ENCODE measurements at regions not wholly inside any gene's neighbourhood (a gene's known extent, or its start where the extent isn't known, plus 50 kb on each side); places are given as distances from the start of the nearest gene placed in this dataset.

DNA sequence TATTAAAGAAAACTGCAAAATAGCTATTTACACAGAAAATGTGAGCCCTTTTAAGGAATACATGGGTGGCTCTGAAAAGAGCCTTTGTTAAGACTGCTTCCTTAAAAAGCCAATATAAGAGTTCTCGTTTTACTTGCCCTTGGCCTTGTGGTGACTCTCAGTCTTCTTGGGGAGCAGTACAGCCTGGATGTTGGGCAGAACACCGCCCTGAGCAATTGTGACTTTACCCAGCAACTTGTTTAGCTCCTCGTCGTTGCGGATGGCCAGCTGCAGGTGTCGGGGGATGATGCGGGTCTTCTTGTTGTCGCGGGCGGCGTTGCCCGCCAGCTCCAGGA, 111.5 kb downstream of the HFE start:
- ChIA-PET CTCF (interaction anchor here (1.1 kb wide), 1 partner anchor 37 kb away, joined by 3 read pairs; no protein-coding TSS in a partner anchor), POLR2A (interaction anchor here (0.8 to 5.2 kb wide), 38 partner anchors 9 to 1695 kb away, joined by 3 to 167 read pairs (median 6); a partner anchor contains a TSS)
- no peak for DNase-seq (ENCODE audit: extremely low spot score)
- TF ChIP-seq ZNF384 (IDR thresholded peaks at IDR 0.05) (no peak), BHLHE40 (IDR thresholded peaks at IDR 0.05; ENCODE audit: borderline replicate concordance) (no peak), SP1 (IDR thresholded peaks at IDR 0.05) (no peak), TARDBP (IDR thresholded peaks at IDR 0.05) (no peak), LEF1 (IDR thresholded peaks at IDR 0.05; ENCODE audit: borderline replicate concordance) (no peak), SUZ12 (IDR thresholded peaks at IDR 0.05) (no peak), FOXK2 (IDR thresholded peaks at IDR 0.05) (no peak), ELF4 (IDR thresholded peaks at IDR 0.05) (no peak), L3MBTL2 (conservative IDR thresholded peaks at IDR 0.05) (no peak), NFRKB (IDR thresholded peaks at IDR 0.05) (no peak), CTBP1 (IDR thresholded peaks at IDR 0.05; ENCODE audit: borderline replicate concordance) (no peak), ARNT (IDR thresholded peaks at IDR 0.05) (no peak), HDGF (IDR thresholded peaks at IDR 0.05; ENCODE audit: borderline replicate concordance) (no peak), FOXA1 (IDR thresholded peaks at IDR 0.05) (no peak), FOXM1 (IDR thresholded peaks at IDR 0.05; ENCODE audit: borderline replicate concordance) (no peak)
- TF ChIP-seq, protein P1, sequence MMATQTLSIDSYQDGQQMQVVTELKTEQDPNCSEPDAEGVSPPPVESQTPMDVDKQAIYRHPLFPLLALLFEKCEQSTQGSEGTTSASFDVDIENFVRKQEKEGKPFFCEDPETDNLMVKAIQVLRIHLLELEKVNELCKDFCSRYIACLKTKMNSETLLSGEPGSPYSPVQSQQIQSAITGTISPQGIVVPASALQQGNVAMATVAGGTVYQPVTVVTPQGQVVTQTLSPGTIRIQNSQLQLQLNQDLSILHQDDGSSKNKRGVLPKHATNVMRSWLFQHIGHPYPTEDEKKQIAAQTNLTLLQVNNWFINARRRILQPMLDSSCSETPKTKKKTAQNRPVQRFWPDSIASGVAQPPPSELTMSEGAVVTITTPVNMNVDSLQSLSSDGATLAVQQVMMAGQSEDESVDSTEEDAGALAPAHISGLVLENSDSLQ (IDR thresholded peaks at IDR 0.05): no peak

GRCh38 chr6:26199057-26199772, 112.0 kb downstream of the HFE start:
- ChIA-PET POLR2A (interaction anchor here (0.5 to 5.2 kb wide), 49 partner anchors 9 to 1694 kb away, joined by 3 to 167 read pairs (median 5); a partner anchor contains a TSS), CTCF (interaction anchor here (0.6 to 0.8 kb wide), 2 partner anchors 21 to 948 kb away, joined by 3 read pairs; a partner anchor contains a TSS)
- peak; percentile 71 for DNase-seq (ENCODE audit: extremely low spot score)
- TF ChIP-seq NFRKB (IDR thresholded peaks at IDR 0.05) (peak; percentile 88), ELF4 (IDR thresholded peaks at IDR 0.05) (peak; percentile 51), FOXA1 (IDR thresholded peaks at IDR 0.05) (no peak)

DNA sequence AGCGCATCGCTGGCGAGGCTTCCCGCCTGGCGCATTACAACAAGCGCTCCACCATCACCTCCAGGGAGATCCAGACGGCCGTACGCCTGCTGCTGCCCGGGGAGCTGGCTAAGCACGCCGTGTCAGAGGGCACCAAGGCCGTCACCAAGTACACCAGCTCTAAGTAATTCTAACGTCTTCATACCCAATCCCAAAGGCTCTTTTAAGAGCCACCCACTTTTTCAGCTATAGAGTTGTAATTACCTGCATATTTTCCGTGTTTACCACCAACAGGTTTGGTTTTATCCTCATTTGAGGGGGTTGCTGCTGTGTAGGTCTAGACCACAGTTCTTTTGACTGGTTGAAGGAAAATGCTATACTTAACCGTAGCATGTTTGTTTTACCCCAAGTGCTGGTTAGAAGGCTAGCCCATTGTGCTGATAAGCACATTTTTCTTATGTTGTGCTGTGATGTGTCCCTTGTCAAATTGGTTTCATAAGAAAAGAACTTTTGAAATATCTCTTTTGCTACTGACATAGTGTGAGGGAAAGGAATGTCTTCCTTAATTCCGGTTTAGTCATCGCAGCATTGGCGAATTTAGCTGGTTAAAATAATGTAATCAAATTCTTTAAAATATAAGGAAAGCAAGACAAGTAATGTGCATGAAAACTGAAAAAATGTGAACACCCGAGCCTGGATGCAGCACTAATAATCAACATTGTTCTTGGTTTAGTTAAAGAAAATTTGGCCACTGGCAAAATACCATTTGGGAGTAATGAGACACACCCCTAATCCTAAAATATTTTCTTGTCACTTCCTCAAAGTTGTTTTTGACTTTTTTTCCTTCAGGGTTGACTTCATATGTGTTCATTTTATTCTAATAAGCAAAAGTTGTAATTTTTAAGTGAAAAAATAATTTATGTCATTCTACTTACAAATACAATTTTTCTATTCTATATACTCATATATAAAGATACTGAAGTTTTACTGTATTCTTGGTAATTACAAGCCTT, 112.8 kb downstream of the HFE start:
- TF ChIP-seq TARDBP (IDR thresholded peaks at IDR 0.05) (no peak), FOXK2 (IDR thresholded peaks at IDR 0.05) (no peak), FOXA1 (IDR thresholded peaks at IDR 0.05) (no peak), FOXM1 (IDR thresholded peaks at IDR 0.05; ENCODE audit: borderline replicate concordance) (no peak), ARNT (IDR thresholded peaks at IDR 0.05) (no peak), NFRKB (IDR thresholded peaks at IDR 0.05) (no peak), SP1 (IDR thresholded peaks at IDR 0.05) (no peak), L3MBTL2 (conservative IDR thresholded peaks at IDR 0.05) (no peak), CTBP1 (IDR thresholded peaks at IDR 0.05; ENCODE audit: borderline replicate concordance) (no peak), LEF1 (IDR thresholded peaks at IDR 0.05; ENCODE audit: borderline replicate concordance) (no peak), SUZ12 (IDR thresholded peaks at IDR 0.05) (no peak), ZNF384 (IDR thresholded peaks at IDR 0.05) (no peak), ELF4 (IDR thresholded peaks at IDR 0.05) (no peak), HDGF (IDR thresholded peaks at IDR 0.05; ENCODE audit: borderline replicate concordance) (no peak)
- TF ChIP-seq, protein P1 (IDR thresholded peaks at IDR 0.05): no peak
- CTCF ChIA-PET: interaction anchor here (0.6 to 0.8 kb wide), 2 partner anchors 20 to 947 kb away, joined by 3 read pairs; a partner anchor contains a TSS
- no peak for DNase-seq (ENCODE audit: extremely low spot score)
- POLR2A ChIA-PET: interaction anchor here (0.5 to 5.2 kb wide), 46 partner anchors 8 to 1693 kb away, joined by 3 to 167 read pairs (median 5); a partner anchor contains a TSS

GRCh38 chr6:26200918-26201721, 113.9 kb downstream of the HFE start:
- no peak for DNase-seq (ENCODE audit: extremely low spot score)
- ChIA-PET CTCF (interaction anchor here (0.7 kb wide), 1 partner anchor 49 kb away, joined by 3 read pairs; a partner anchor contains a TSS), POLR2A (interaction anchor here (0.8 to 6.9 kb wide), 3 partner anchors 15 to 112 kb away, joined by 3 to 64 read pairs (median 3); a partner anchor contains a TSS)
- no peak for TF ChIP-seq L3MBTL2 (conservative IDR thresholded peaks at IDR 0.05)
- TF ChIP-seq SP1 (IDR thresholded peaks at IDR 0.05): no peak
- TF ChIP-seq HDGF (IDR thresholded peaks at IDR 0.05; ENCODE audit: borderline replicate concordance): no peak
- TF ChIP-seq FOXK2 (IDR thresholded peaks at IDR 0.05): no peak
- TF ChIP-seq SUZ12 (IDR thresholded peaks at IDR 0.05): no peak
- TF ChIP-seq, protein P1 (IDR thresholded peaks at IDR 0.05): no peak
- no peak for TF ChIP-seq FOXM1 (IDR thresholded peaks at IDR 0.05; ENCODE audit: borderline replicate concordance)
- no peak for TF ChIP-seq ZNF384 (IDR thresholded peaks at IDR 0.05)
- TF ChIP-seq FOXA1 (IDR thresholded peaks at IDR 0.05): no peak
- TF ChIP-seq ARNT (IDR thresholded peaks at IDR 0.05): no peak
- no peak for TF ChIP-seq ELF4 (IDR thresholded peaks at IDR 0.05)
- TF ChIP-seq CTBP1 (IDR thresholded peaks at IDR 0.05; ENCODE audit: borderline replicate concordance): no peak
- TF ChIP-seq BHLHE40 (IDR thresholded peaks at IDR 0.05; ENCODE audit: borderline replicate concordance): no peak
- no peak for TF ChIP-seq TARDBP (IDR thresholded peaks at IDR 0.05)
- TF ChIP-seq NFRKB (IDR thresholded peaks at IDR 0.05): no peak
- no peak for TF ChIP-seq LEF1 (IDR thresholded peaks at IDR 0.05; ENCODE audit: borderline replicate concordance)

Data from HEK293T (cell line).